B cell (primary cell): ENCODE measurements at regions not wholly inside any gene's neighbourhood (a gene's known extent, or its start where the extent isn't known, plus 50 kb on each side); places are given as distances from the start of the nearest gene placed in this dataset.

Experiments used
- CTCF ChIP-seq: fragments of 200-600 bp; IDR thresholded peaks from one replicate; pipeline ENCODE4 v1.8.0; 2022; ENCODE audit warnings: antibody characterized with exemption, mild to moderate bottlenecking
- EZH2 ChIP-seq: IDR thresholded peaks from 2 replicates; pipeline ENCODE4 v1.6.1; 2012; ENCODE audit warnings: borderline replicate concordance, low read depth, mild to moderate bottlenecking, moderate library complexity, low read length; ENCODE audit not compliant: insufficient read depth, poor library complexity, severe bottlenecking

- TF ChIP-seq CTCF = no peak
- TF ChIP-seq EZH2 = no peak
Observed at GRCh38 chr3:78506581-78507195, 1261.1 kb downstream of the ROBO1 start.
